ENCODE measurements at regions not wholly inside any gene's neighbourhood (a gene's known extent, or its start where the extent isn't known, plus 50 kb on each side); places are given as distances from the start of the nearest gene placed in this dataset.

GRCh38 chr9:104028827-104029226 lies 65.3 kb upstream of the SMC2 start:
- no peak for TF ChIP-seq CTCF (IDR thresholded peaks at IDR 0.05)
- Mint-ChIP-seq H3K4me3 (ENCODE audit: unreplicated experiment) (no peak overlapping the region), H3K9me3 (ENCODE audit: low read depth) (no peaks in the 10 kb centered on the region)

More at GRCh38 chr9:104028827-104029226, 65.3 kb upstream of the SMC2 start:
- H3K27ac Mint-ChIP-seq (ENCODE audit: unreplicated experiment) = no peak overlapping the region
- H3K4me1 Mint-ChIP-seq (ENCODE audit: low read depth) = peaks cover 3% of the 10 kb centered on the region
- DNase-seq (ENCODE audit: low spot score) = no peak
- H3K27me3 Mint-ChIP-seq (ENCODE audit: low read depth) = peaks cover 22% of the 10 kb centered on the region
- H3K36me3 Mint-ChIP-seq (ENCODE audit: low read depth) = no peaks in the 10 kb centered on the region
